ENCODE measurements at regions not wholly inside any gene's neighbourhood (a gene's known extent, or its start where the extent isn't known, plus 50 kb on each side); places are given as distances from the start of the nearest gene placed in this dataset.

DNA sequence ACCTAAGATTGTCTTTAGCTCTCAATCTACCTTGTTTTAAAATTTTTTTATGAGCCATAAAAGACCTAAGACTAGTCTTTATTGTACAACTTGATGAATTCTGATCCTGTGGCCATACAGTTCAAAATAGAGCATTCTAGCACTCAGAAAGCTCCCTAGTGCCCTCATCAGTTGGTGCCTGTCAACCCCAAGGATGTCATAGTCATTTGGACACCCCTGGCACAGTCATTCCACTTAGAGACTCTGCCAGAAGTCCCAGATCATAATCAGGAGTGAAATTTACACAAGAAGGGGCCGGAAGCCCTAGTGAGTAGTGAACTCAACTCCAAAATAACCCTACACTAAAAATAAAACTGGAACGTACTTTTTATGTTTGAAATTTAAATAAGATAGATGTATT lies 80.0 kb upstream of the INSIG1 start:
- no peak for DNase-seq

DNA sequence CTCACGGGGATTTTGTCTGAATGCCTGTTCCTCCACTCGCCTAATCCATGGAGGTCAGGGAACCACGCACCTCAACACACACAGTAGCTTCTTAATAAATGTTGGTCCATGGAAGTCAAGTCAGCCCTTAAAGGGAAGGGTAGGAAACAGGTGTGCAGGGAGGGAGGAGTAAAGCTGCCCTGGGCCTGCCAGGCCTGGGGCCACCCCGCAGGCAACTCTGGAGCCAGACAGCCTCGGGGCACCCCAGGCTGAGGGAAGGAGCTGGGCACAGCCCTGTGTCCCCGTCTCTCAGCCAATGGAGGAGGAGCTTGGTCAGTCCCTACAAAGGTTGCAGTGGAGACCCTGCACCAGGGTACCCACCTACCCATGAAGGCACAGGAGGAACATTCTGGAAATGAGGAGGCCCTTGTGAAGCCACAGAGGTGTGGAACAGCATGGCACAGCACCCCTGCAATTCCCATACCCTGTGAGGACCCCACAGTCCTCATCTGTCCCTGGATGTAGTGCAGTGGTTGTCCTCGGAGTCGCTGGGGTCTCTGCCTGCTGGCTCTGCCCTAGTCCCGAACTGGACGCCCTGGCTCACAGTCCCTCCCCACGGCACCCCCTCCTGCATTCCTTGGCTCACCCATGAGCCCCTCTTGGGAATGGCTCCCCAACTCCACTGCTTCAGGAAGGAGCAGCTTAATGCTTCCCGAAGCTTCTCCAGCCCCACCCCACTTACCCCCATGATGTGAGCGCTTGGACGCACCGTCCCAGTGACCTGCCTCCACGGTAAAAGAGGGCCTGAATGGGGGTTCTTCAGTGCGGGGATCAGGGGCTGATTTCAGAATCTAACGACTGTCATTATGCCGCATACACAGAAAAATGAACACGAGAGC lies 79.2 kb upstream of the INSIG1 start:
- DNase-seq = no peak

DNA sequence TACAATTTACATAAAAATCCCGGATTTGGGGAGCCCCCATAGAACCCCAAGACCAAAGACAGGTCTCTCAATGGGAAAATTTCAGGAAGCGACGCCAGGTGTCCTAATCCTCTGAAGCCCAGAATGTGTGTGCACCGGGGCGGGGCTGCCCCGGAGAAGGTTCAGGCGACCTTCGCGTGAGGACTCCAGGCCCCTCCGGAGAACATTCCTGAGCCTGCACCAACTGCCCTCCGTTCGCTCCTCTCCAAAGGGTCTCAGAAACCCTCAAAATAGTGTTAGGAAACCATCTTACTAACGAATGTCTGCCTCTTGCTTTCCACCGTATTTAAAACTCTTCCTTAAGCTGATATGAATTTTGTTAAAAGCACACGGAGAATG lies 78.5 kb upstream of the INSIG1 start:
- DNase-seq = no peak

DNA sequence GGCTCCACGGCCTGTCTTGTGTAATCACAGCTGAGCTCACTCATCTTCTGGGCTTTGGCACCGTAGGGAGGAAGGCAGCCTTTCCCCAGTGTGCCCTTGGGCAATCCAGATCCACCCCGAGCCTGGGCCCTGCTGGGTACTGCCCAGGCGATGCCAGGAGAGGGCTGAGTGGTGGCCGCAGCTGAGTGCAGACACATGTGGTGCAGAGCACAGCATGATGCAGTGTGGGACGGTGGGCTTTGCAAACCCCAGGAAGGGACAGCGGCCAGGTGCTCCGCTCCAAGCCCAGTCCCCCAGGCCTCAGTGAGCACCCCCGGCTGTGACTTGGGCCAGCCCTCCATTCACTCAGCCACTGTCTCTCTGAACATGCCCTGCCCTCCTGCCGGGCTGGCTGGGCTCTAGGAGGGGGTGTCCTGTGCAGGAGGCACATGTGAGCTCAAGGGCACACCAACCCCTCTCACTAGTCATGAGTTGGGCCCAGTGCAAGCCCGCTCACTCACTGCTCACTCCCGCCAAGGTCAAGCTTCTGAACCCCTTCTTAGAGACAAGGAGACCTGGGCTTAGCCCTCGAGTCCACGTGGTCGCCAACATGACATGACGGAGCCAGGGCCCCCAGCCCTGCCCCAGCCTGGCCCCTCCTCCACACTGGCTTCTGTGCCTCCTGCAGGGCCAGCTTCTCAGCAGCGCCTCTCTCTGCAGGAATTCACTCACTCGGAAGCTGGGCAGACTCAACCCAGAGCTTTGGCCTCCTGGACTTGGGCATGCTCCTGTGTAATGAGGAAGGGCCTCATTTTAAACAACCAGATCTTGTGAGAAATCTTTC lies 77.5 kb upstream of the INSIG1 start:
- DNase-seq = no peak

DNA sequence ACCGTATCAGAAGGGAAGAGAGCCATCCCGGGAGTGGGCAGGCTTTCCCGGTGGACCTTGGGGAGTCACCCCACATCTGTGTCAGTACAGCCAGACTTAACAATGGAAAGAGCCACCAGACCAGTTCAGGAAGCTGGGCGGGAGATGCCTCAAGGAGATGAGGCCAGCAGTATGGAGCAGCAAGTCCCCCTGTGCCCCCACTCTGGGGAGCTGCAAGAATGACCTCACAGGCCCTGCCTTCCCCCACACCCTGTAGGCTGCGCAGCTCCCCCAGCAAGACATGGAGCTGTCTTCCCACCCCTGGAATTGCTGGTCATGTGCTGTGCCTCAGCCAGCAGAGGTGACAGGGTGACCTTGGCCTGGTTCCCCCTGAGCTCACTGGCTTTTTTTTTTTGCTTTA lies 76.8 kb upstream of the INSIG1 start:
- no peak for DNase-seq

DNA sequence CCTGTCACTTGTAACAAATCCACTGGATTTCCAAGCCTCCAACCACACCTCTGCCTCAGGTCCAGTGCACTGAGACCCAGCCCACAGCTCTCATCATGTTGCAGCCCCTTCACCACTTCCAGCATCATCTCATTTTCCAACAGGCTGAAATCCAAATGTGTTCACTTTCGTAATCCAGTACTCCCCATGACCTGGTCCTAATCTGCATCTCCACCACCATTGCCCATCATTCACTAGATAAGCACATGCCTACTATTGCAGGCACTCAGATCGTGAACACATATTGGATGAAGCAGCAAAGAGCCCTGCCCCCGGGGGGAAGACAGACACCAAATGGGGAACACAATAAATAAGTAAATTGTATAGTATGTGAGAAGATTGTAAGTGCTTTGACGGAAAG lies 76.1 kb upstream of the INSIG1 start:
- no peak for DNase-seq

DNA sequence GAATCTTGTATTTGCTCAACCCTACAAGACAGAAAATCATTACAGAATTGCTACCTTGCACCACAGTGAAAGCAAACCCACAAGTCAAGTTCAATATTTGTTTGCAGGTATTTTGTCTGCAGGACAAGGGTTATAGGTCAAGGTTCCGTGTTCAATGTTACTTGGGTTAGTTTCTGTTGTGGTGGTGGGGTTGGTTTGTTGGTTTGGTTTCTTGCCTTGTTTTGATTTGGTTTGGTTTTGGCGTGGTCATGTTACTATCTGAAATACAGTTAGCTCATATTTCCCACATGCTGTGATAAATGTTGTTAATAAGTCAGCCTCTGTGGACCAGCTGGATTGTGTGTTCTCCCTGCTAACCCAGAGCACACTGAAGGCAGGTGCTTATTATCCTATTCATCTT lies 75.6 kb upstream of the INSIG1 start:
- no peak for DNase-seq

DNA sequence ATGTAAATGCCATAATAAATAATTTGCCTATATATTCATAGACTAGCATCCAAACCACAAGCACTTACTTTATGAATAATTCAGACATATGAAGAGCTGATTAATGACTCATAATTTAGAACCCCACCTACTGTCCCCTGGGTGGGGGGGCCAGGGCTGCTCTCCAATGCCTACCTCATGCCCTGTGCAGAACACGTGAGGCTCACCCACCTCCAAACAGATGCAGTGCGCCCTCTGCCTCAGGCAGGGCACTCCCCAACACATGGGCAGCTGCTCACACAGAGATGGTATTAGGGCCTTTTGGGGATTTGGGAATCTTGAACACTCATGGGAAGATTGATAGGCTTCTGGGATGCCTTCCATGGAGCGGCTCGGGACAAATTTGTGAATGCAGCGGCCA lies 75.1 kb upstream of the INSIG1 start:
- DNase-seq = no peak

DNA sequence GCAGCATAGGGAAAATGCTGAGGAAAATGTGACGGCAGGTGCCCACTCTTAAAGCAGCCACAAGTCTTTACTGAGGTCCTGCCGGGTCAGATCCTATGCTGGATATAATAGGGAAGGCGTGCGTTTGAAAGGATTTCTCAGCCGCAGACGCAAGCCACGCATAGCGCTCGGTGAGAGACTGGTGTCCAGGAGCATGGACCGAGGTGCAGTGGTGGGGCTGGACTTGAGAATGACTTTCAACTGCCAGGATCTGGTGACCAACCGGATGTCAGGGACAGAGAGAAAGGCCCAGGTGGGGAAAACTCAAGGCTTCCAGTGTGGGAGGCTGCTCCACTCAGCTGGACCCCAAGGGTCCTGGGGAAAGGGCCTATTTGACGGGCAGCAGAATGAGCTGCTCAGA lies 74.7 kb upstream of the INSIG1 start:
- no peak for DNase-seq

DNA sequence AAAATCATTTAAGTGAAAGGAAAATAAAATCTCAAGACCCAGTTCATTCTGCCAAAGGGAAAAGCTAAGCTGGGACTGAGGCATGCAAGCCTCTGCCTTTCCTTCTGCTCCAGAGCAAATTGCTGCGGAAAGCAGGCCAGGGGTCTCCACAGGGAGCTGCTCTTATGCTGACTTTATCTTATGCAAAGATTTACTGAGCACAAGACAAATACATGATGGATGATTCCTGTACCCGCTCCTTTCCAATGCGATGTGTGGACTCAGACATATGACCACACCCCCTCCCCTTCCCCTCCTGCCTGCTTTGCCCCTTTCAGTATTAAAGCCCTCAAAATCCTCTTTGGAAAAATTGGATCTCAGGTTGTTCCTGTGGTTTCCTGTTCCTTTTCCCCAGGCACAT lies 74.2 kb upstream of the INSIG1 start:
- DNase-seq = no peak

DNA sequence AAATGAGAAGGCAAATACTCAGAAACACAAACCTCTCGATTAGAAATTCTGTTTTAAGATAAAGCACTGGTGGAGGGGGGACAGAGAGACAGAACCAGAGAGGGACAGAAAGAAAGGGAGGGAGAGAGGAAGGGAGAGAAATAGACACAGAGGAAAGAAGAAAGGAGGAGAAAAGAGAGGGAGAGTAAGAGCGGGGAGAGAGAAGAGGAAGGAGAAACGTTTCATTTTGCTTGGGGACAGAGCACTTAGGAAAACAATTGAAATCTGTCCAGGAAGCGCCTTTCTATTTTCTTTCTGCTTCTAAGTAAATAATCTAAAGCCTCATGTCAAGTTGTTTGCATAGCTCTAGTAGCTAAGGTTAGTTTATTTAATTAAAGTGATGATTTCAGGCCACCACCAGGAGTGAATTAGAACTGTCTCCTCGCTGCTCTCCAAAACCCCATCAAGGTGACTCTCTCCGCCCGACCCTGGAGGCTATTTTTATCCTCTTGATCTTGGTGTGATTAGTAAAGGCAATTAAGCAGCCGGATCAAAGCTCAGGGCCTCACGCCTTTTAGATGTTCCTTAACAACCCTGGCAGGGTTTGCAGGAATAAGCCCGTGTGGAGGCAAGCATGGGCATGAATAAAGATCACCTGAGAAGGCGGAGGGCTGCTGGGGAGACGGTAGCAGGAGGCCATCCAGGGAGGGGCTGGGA lies 73.4 kb upstream of the INSIG1 start:
- DNase-seq = no peak

DNA sequence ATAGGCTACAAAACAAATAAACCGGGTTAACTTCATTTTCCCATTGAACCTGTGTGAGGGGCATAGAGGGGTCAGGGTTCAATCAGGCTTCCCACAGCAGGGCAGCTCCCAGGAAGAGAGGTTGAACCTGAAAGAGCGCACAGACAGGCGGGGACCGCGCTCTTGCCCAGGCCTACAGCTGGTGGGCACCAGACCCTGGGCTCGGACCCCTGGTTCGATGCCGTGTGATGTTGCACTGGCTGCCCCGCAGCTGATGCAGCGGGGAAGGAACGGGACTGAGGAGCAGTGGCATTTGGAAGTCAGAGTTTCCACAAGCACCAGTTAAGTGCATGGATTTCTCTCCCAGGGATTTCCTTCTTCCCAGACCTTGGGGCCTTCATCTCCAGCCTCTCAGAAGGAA lies 72.6 kb upstream of the INSIG1 start:
- no peak for DNase-seq

DNA sequence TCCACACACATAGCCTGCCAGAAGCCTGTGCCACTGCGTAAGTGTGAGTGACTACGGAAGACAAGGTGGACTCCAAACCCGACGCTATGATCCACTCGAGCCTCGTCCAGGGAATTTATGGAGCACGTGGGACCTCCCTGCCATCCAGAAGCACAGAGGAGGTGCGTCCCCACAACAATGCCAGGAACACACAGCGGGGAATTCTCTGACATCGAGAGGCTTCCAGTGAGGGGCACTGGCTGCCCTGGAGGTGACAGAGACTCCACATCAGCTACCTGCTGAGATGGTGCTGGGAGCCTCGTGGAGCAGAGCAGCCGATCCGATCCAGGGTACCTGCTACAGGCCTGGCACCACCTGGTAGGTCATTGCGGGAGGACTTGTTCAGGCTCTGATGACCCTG lies 72.2 kb upstream of the INSIG1 start:
- no peak for DNase-seq

DNA sequence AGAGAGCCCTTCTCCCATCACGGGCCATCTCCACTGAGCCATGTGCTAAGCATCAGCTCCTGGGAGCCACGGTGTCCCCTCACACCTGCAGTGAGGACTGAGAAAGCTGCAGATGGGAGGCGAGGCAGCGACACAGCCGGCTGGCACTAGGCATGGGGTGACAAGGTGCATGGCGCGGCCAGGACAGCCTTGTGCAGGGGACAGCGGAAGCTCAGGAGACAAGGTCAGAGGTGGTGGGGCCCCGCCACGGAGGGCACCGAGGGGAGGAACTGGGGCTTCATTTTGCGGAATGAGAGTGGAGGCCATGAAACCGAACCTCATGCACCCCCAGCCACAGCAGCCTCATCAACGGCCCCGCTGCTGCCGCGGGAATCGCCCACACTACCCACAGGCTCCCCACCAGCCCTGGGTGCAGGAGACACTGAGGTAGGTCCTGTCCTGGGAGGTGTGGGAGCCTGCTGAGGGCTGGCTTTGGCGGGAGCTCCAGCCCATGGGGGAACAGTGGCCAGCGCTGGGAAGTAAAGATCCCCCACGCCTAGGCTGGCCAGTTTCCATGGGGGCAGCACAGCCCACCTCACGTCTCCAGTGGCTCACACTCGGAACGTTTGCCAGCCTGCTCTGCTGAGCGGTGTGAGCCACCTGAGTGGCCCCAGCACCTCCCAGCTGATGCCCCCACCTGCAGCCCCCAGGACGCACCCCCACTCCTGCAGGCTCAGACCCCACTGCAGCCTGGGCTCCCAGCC lies 71.2 kb upstream of the INSIG1 start:
- DNase-seq = no peak

DNA sequence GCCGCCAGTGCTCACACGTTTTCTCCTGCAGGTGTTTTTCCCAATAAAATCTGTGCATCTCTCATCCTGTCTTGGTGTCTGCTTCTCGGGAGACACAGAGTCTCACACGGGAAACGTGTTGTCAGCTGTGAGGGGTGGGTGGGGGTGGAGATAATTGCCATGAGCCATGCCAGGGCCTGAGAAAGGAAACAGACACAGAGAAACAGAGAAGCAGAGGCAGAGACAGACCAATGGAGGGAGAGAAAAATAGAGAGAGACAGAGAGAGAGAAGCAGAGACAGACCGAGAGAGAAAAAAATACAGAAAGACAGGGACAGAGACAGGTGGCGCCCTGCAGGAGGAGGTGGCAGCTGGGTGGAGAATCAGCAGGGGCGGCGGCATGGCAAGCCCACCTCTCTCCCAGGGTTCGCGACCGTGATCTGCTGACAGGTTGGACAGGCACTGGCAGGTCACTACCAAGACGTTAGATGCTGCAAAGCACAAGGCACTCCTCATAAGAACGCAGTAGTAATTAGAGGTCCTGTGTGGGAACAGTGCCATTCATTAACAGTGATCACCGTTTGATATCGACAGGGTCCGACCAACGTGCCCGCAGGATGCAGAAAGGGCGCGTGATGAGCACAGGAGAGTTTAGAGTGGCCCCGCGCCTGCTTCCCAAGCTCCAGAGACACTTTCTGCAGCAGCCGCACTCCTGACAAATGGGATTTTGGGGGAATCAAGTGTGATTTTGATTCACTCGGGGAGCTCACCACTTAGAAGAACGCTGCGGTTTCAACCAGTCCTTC lies 70.5 kb upstream of the INSIG1 start:
- DNase-seq = no peak

DNA sequence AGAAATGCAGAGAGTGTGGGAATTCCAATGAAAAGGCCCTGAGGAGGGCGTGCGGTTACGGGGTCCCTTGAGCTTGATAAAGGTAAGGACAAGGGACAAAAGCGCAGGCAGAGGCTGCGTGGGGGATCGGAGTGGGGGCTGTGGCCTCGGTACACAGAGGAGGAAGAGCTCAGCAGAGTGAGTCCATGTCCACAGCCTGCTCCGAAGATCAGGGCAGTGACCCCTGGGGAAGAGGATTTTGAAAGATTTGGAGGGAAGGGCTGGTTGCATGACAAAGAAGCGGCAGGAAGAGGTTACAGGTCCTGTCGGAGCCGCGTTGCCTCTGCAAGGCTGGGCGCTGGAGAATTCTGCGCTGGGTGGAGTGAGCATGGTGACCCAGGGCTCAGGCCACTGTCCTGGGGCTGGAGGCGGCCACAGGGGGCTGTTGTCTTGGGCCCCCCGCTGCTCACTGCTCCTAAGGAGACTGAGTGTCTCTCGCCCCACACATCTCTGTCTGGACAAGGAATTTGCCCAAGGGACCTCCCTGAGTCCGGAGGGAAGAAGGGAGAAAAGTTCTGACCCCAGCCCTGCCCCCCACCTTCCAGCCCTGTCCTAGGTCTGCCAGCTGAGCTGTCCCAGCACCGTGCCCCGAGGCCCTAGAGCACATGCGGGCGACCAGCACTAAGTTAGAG lies 69.8 kb upstream of the INSIG1 start:
- no peak for DNase-seq

DNA sequence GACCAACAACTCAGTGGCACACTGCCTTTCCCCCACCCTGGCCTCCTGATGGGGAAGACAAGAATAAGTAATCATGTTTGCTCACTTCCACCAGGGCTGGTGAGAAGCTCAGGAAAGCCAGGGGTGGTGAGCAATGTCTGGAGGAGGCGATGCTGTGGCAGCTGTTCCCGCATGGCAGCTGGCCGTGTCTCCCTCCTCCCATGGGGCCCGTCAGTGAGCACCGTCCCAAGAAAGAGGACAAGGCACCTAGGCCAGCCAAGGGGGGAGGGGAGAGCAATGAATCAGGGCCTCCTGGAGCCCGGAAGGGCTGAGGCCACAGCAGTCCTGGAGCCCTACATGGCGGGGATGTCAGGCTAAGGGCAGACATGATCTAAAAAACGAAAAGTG lies 69.2 kb upstream of the INSIG1 start:
- DNase-seq = no peak

DNA sequence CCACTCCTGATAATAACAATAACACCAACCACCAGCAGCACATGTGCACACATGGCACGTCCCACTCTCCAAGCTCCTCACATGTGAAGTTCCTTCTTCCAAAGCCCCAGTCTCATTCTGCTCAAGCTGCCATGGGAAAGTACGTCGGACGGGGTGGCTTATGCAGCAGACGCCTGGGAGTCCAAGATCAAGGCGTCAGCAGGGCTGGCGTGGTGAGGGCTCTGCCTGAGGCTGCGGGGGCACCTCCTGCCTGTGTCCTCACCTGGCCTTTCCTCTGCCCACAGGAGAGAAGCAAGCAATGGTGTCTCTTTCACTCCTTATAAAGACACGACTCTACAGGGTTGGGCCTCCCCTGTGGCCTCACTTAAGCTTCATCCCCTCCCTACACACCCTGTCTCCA lies 68.8 kb upstream of the INSIG1 start:
- DNase-seq = no peak

DNA sequence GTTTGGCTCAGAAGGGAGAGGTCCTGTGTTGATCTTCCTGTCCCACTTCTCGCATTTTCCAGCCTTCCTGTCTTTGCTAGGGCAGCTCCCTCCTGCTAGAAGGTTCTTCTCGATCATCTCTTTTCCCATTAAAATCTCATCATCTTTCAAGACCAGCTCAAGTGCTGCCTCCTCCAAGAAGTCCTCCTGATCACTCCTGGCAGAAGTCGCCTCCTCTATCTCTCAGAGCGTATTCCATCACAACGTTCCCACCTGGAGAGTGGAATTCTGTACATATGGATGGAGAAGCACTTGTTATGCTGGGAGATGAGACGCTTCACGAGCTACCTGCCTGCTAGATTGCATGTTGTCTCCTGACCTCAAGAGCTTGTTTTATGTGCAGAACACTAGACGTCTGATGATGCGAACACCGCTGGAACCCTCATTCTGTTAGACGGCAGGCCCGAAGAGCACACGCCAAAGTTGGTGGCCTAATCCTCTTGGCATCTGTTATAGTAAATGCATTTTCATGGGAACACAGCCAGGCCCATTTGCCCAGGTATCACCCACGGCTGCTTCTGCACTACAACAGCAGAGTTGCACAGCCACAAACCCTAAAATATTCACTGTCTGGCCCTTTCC lies 68.0 kb upstream of the INSIG1 start:
- no peak for DNase-seq

DNA sequence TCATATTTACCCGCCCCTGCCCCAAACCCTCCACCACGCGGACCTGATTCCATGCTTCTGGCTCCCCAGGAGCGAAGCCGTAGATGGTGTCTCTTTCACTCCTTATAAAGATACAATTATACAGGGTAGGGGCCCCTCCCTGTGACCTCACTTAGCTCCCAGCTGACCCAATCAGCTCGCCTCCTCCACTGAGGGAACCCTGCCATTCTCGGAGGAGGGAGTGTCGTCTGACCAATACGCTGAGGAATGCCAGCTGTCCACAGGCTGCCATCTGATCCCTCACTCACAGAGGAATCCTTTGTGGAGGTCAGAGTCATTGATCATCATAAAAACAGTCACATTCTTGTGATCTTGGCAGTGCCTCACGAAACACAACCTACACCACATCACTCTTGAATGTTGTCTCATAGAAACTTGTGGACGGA lies 67.5 kb upstream of the INSIG1 start:
- DNase-seq = peak; percentile 48

DNA sequence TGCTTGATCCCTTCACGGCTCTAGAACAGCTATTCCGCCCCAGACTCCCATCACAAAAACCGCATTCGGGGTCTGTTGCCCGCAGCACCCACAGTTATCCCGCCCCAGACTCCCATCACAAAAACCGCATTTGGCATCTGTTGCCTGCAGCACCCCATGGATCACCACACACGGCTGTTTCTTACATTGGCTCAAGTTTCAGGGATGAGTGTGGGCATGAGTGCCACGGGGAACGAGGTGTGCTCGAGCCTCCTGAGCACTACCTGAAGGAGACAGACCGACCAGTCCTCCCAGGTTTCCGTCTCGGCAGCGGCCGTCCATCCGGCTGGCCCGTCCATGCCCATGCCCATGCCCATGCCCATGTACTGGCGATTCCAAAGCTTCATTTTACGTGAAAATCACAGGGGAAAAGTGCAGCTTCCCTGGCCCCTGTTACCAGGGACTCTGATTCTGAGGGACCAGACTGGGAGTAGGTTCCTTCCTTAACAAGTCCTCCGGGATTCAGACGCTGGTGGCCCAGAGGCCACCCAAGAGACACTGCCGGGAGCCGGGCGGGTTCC lies 66.4 kb upstream of the INSIG1 start:
- DNase-seq = no peak
